SK-N-SH treated with all-trans-retinoic acid at 6 μM for 48 hours (cell line): ENCODE measurements at regions not wholly inside any gene's neighbourhood (a gene's known extent, or its start where the extent isn't known, plus 50 kb on each side); places are given as distances from the start of the nearest gene placed in this dataset.

Experiments used
- CREB5 ChIP-seq: fragments of 250-450 bp; sonication (Bioruptor Pico); IDR thresholded peaks from 2 replicates; pipeline ENCODE4 v1.5.1; 2020; ENCODE audit warnings: low read depth, mild to moderate bottlenecking, moderate library complexity
- CSDC2 ChIP-seq: fragments of 250-450 bp; sonication (Bioruptor Pico); IDR thresholded peaks from 2 replicates; pipeline ENCODE4 v1.5.0; 2020; ENCODE audit warnings: mild to moderate bottlenecking, moderate library complexity
- ZFP30 ChIP-seq: fragments of 450-650 bp; formaldehyde crosslinking; IDR thresholded peaks from 2 replicates; pipeline ENCODE4 v1.5.0; 2022; ENCODE audit warnings: mild to moderate bottlenecking, moderate library complexity
- TF ChIP-seq, protein P1 (sequence below): fragments of 250-450 bp; sonication (Bioruptor Pico); IDR thresholded peaks from 2 replicates; pipeline ENCODE4 v1.8.0; 2021; ENCODE audit warnings: low read depth, mild to moderate bottlenecking, moderate library complexity, borderline replicate concordance

DNA sequence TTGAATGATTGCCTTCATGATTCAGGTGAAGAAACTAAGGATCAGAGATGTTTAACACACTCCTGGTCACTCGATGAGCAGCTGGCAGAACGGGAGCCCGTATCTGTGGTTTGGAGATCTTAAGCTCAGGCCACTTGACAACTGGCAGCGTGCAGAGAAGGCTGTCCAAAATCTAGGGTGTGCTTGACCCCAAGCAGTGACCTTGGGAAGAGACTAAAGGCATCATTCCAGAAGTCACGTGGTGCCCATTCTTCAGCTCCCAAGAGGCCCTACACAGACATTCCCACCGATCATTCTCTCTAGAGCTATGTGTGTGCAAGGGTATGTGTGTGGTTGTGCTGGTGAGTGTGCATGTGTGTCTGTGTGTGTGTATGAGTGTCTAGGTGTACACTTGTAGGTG, 493.8 kb downstream of the TCERG1L start:
- TF ChIP-seq, protein P1, sequence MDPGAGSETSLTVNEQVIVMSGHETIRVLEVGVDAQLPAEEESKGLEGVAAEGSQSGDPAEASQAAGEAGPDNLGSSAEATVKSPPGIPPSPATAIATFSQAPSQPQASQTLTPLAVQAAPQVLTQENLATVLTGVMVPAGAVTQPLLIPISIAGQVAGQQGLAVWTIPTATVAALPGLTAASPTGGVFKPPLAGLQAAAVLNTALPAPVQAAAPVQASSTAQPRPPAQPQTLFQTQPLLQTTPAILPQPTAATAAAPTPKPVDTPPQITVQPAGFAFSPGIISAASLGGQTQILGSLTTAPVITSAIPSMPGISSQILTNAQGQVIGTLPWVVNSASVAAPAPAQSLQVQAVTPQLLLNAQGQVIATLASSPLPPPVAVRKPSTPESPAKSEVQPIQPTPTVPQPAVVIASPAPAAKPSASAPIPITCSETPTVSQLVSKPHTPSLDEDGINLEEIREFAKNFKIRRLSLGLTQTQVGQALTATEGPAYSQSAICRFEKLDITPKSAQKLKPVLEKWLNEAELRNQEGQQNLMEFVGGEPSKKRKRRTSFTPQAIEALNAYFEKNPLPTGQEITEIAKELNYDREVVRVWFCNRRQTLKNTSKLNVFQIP: no peak
- no peak for TF ChIP-seq ZFP30
- no peak for TF ChIP-seq CSDC2 (CRISPR knock-in tag)
- no peak for TF ChIP-seq CREB5 (CRISPR knock-in tag)
